Stimulated activated CD8-positive, alpha-beta memory T cell treated with anti-CD3 and anti-CD28 coated beads, Interleukin-7, amount 100 ng/mL, for 4 hours (primary cell): ENCODE measurements at regions not wholly inside any gene's neighbourhood (a gene's known extent, or its start where the extent isn't known, plus 50 kb on each side); places are given as distances from the start of the nearest gene placed in this dataset.

Experiments used
- DNase-seq, 2 donors: peaks; one replicate each; pipeline ENCODE4 v3.0.0-alpha.2; 2020; ENCODE audit warnings: low read depth in 2 of 2

DNA sequence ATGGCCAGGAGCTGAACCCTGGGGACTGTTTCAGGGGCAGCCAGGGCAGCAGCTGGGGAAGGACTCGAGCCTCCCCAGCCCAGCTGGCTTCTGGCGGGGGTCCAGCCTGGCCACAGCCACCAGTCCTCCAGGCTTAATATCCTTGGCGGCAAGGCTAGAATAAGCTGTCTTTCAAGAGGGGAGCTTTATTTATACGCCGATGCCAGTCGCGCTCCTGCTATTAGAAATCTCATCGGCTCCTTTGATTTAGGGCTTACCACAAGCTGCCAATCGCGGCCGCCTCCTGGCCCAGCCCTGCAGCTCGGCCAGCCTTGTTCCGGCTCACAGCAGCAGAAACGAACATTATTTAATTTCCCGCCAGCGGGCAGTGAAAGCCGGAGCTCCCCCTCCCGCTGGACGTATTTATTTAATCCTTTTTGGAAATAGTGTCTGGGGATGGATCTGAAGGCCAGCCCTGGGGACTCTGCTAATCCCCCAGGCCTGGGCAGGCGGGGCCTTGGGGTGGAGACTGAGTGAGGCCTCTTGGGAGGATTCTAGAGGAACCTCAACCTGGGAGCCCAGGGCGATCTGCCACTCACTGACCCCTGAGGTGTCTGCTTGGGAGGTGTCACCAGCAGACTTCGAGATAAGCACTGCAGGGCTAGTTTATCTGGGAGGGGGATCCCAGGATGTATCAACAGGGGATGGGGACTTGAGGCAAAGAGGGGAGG lies 363.1 kb downstream of the MN1 start:
- DNase-seq, result no peak

DNA sequence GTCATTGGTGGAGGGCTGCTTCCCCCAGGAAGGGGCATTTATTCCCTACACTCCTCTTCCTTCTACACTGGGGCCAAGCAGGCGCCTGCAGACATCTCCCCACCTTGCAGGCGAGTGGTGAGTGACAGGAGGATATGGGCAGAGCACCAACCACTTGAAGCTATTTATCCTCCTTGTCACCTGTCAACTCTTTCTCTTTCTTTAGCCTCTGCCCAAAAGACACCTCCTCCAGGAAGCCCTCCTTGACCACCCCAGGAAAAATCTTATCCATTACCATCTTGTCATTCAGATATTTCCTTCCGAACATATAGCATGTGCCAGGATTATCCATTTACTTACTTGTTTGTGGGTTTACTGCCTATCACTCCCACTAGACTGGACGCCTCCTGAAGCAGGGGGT lies 362.4 kb downstream of the MN1 start:
- DNase-seq, result no peak

DNA sequence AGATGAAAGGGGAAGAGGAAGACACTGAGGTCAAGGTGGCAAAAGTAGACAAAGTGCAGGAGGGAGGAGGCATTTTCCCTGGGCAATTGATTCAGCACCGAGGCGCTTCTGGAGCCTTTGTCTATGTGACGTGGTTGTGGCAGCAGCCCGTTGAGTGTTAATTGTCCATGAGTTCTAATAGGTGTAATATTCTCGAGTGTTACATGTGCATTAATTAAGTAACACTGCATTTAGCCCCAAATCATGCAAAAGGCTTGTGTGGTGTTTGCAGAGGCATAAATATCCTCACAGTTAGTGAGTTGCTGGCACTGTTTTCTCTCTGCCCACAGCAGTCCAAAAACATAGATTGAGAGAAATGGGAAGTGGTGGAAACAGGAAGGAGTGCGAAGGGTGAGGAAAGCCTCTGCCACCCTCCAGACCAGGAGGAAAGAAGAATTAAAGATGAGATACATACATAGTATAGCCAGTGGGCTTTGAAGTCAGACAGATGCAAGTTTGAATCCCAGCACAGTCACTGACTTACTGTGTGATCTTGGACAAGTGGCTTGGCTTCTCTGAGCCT lies 361.2 kb downstream of the MN1 start:
- no peak for DNase-seq

DNA sequence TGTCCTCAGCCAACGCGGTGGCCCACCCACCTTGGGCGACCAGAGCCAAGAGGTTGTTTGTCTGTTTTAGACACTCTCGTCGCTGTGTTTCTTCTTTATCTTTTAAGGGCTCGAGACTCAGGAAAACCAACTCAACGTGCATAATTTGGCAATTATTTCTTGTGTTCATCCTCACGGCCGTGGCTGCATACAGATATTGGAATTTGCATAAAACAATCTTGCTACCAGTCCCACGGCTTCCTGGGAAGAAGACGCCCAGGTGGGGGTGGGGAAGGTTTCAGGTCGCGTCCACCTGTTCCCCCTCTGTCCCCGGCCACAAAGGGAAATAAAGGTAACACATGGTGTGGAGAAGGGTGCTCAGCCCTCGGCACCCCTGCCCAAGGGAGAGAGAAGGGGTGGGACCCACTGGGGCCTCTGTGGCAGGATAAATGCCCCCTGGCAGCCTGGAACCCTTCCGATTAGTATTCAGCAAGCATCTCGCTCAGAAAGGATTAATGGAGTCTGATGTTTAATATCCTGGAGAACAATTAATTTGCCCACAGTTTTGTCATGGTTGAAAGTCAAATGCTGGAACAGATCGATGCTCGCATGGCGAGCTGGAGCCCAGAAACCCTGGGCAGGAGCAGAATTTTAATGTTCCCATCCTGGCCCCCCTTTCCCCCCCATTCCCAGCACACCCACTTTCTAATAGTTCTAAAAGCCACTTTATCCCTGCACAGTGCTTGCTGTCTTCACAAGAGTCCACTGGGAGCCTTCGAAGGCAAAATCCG lies 359.7 kb downstream of the MN1 start:
- no peak for DNase-seq

DNA sequence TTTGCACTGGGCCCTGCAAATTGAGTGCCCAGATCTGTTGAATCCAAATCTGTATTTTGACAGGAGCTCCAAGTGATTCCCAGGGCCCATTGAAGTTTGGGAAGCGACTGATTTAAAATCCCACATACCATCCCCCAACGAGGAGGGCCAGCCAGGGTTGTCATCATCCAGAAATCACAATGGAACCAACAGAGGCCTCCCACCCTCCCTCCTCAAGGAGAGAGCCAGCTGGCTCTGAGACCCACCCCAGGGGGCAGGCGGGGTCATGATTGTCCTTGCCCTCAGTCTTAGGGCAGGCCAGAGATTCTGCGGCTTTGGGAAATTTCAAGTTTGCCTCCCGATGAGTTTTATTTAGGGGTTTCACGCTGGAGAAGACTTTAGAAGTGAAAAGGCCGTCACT lies 358.2 kb downstream of the MN1 start:
- DNase-seq, result no peak

DNA sequence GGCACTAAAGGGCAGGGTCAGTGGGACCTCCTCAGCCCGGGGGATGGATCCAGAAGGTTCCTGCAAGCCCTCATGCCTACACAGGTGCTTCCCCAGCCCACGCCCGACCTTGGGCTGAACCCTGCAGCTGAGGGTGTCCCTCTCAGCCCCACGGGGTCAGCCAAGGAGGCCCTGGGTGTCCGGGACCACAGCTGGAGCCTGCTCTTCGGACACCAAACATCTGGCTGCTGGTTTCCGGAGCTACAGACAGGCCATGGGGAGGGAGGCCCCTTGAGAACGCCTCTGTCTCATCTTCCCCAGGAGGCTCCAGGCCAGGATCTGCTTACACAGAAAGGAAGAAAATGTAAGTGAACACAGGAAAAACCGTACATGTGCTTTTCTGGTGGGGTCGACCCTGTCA lies 355.7 kb downstream of the MN1 start:
- no peak for DNase-seq

DNA sequence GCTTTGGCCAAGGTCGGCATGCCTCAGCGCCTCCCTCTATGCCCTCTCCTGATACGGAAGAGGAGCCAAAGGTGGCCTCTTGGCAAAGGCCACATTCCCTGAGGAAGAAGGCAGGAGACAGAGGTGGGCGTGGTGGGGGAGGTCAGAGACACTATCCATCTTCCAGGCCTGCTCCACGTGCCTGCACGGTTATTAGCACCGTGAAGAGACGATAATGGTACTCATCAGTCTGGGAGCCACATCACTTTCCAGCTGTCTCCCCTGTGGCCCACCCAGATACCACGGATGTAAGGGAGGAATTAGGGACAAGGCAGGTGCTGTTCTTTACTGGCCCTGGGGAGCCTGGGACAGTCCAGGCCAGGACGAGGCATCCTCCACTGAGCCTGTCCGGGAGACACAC lies 354.3 kb downstream of the MN1 start:
- DNase-seq, result no peak

DNA sequence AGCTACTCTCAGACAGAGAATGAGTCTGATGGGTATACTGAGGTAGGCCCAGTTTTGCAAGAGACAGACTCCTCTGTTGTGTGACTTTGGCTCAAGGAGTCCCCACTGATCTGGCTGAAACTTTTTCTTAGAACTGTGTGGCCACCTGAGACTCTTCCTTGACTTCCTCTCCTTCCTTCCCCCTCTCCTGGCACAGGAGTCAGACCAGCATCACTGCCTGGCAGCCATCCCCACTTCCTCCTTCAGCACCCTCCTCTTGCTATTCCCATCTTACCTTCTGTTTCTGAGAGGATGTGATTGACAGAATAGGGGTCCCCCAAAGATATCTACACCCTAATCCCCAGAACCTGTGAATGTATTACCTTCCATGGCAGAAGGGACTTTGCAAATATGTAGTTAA lies 351.1 kb downstream of the MN1 start:
- no peak for DNase-seq

DNA sequence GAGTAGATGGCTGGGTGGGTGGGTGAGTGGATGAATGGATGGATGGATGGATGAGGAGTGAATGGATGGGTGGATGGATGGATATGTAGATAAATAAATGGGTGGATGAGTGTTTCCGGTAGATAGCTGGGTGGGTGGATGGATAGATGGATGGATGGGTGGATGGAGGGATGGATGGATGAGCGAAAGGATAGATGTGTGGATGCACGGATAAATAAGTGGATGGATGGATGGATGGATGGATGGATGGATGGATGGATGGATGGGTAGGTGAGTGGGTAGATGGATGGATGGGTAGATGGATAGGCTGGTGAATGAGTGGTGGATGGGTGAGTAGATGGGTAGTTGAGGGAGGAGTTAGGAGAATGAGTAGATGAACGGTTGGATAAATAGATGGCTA lies 349.3 kb downstream of the MN1 start:
- DNase-seq, result no peak

DNA sequence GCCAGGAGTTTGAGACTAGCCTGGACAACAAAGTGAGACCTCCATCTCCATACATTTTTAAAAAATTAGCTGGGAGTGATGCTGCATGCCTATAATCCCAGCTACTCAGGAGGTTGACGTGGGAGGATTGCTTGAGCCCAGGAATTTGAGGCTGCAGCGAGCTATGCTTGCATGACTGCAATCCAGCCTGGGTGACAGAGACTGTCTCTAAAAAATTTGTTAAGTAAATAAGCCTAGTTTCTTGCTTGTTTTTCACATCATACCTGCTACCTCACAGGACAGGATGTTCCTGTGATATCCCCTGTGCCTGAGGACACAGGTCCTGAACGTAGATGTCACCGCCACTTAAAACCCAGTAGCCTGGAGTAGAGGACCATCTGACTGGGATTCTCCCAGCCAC lies 348.6 kb downstream of the MN1 start:
- no peak for DNase-seq

DNA sequence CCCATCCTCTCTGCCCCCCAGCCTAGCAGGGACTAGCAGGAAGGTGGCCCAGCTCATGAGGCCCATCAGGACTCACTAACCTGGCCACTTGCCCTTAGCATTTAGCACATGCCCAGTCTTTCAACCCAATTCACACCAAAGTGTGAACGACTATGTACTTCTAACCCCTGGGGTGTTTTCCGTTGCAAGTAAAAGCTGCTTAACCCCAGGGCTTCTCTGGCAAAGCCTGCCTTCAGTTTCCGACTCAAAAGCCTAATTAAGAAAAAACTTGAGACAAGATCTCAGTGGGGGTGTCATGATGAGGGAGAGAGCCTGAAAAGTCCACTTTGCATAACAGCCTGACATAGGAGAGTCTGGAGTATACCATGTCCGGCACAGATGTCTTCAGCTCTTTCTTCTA lies 347.8 kb downstream of the MN1 start:
- DNase-seq, result no peak

DNA sequence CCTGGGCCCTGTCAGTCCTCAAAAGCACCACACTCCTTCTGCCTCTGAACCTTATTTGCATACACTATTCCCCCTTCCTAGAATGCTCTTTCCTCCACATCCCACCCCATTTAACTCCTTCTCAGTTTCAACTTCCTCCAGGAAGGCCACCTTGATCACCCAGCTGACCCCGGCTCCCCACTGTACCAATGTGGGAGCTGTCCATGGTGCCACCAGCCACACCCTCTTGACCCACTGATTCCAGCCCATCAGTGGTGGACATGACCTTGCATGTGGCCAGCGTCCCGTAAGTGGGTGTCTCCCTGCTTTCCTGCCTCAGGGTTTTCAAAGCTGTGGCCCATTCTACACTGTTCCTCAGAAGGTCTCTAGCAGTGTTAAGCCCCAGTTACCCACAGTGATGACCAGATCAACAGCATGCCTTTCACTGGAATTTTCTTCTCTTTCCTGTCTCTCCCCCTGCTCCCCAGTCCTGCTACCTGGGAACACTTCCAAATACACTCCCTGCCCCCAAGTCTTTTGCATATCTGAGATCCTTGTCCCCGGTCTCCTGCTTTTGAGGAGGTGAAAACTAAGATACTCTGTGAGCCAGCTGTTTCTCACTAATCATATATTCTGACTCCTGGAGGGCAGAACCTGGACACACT lies 346.6 kb downstream of the MN1 start:
- no peak for DNase-seq

DNA sequence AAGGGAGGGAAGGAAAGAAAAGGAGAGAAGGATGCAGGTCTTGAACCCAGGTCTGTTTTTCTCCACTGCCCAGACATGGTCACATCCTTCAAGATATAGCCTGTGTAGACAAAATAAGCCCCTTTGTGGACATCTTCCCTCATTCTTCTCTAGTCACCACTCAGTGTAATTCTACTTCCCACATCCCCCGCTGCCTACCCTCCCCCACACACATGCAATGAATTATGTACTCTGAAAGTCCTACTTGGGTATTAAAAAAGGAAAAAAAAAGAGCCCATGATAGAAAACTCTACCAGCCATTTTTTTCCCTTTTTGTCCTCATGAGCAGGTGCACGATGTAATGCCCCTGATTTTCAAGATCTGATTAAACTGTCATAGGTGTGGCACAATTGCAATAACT lies 346.0 kb downstream of the MN1 start:
- no peak for DNase-seq

DNA sequence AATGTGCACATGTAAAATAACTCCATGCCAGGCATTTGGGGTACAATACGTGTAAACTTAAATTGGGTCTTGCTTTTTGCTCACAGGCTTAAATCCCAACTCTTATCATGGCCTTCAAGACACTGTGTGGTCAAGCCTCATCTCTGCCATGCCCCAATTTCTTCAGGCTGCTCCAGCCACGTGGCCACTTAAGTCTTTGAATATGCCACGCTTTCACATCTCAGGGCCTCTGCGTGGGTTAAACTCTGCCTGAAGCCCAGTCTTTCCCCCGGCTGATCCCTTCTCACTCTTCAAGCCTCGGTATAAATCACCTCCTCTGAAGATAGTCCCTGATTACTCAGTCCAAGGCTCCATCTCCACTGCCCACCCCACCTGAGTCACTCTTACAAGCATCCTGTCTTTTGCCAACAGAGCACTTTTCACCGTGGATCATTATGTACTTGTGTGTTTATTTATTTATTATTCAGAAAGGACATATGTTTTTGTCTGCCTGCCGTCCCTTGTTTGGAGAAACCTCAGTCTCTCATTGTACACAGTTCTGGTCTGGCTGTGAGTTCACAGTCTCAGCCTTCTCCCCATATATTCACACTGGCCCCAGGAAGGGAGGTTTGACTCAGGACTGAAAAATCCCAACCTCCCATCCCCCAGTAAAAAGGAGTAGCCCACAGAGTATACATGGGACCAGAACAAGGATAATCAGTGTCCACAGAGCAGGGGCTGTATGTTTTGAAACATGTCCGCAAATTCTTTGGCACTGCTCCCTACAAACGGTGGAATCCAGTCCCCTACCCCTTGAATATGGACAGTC lies 344.7 kb downstream of the MN1 start:
- no peak for DNase-seq

DNA sequence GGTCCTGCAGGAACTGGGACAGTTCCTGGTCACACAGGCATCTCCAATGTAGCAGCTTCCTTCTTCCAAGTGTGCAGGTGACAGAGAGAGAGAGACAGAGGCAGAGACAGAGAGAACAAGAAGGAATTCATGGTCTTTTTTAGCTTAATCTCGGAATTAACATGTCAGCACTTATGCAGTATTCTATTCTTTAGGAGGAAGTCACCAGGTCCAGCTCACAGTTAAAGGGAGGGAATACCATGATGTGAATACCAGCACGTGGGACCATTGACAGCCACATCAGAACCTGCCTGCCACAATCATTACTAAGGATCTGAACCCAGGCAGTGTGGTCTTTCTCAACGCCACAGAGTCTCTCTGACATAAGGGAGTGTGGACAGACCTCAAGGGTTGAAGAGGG lies 341.6 kb downstream of the MN1 start:
- no peak for DNase-seq

DNA sequence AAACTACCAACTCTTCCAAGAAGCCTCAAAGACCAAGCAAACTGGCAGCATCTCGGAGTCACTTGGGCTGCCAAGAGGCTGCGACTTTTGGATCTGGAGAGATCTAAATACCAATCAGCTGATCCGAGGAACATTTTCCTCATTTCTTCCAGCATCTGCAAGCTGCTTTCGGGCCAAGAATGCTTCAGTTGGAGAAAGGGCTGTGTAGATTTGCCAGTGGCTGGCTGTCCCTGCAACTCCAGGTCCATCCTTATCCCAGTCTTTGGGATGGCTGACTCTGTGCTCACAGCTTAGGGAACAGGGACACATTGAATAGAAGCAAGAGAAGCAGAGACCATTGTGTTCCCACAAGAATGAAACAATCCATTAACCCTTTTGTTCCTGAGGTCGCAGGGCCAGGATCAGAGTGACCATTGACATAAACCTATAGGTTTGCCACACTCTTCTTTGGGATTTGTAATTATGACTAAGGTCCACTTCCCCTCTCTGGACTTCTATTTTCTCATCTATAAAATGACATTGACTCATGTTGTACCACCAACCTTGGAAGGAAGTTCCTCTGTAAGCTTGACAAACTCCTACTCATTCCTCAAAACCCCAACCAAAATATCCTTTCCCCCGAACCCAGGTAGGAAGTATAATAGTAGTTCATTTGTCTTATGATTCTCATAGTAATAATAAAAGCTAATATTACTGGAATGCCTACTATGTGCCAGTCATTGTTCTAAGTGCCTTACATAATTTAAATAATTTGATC lies 340.8 kb downstream of the MN1 start:
- DNase-seq, result no peak

DNA sequence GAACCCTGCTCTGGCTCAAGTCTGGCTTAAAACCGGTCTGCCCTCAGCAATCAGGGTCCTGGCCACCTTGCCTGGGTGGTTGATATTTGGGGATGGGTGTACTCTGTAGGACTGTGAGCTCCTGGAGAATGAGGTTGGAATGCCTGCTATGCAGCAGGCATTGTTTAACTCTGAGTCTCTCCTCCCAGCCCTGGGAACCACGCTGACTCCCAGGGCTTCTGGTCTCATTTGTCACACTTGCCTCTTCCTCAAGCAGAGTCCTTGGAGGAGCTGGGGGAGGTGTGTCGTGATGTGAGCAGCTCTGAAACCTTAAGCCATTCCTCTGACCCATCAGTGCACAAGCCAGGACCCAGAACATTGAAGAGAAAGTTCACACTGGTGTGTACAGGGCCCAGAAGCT lies 340.1 kb downstream of the MN1 start:
- no peak for DNase-seq

DNA sequence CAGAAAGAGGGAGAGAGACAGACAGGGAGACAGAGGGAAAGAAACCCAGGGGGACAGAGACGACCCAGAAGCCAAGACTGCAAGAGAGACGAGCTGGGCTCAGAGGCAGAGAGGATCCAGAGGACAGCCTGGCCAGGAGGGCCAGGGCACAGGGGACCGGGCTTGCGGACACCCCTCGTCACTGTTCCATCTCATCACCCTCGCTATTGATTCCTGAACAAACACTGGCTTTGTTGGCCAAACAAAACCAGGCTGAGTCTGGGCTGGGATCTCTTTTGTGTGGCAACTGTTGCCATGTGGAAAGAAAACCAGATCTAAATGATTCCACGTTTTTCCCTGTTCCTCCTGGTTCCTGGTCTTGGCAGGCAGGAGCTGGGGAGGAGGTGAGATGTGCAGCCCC lies 339.4 kb downstream of the MN1 start:
- DNase-seq, result no peak

DNA sequence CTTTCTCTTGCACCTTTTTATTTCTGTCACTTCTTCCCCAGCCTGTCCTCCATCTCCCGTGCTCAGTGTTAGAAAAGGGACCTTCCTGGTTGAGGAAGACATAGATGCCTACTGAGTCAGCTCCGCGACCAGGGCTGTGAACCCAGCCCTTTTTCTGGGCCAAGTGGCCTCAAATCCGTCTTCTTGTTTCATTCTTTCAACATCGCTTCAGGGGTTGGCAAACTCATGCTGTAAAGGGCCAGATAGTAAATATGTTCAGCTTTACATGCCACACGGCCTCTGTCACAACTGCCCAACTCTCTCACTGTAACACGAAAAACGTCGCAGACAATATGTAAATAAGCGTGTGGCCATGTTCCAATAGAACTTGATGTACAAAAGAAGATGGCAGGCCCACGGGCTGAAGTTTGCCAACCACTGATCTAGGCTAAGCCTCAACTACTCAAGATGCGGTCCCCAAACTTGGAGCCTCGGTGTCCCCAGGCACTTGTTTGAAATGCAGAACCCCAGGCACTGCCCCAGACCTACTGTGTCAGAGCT lies 338.4 kb downstream of the MN1 start:
- DNase-seq, result no peak

DNA sequence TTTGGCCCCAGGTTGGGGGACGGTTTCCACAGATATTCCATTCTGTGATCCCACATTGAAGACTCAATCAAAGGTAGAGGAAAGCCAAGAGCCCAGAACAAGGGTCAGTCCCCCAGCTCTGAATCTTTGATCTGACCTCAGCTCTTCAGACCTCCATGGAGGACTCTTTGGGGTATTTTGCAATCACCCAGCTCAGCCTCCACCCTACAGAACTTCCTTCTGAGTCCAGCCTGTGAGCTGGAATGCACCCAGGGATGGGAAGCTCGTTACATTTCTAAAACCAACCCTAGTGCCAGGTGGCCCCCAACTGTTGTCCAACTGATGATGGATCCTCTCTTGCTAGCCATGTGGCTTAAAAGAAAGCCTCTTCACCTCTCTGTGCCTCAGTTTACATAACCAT lies 335.3 kb downstream of the MN1 start:
- no peak for DNase-seq
